ENCODE measurements at regions not wholly inside any gene's neighbourhood (a gene's known extent, or its start where the extent isn't known, plus 50 kb on each side); places are given as distances from the start of the nearest gene placed in this dataset.
"Not testable (repeated sequence)": the region's sequence is repeated elsewhere in the genome, so short reads cannot be mapped to it uniquely, and the experiment has no call there.

GRCh38 chr10:2891073-2891769 lies 176.1 kb upstream of the PFKP start:
- no peak for DNase-seq (ENCODE audit: low spot score)

GRCh38 chr10:2890093-2890492 lies 177.3 kb upstream of the PFKP start:
- DNase-seq (ENCODE audit: low spot score) = no peak

- no peak for DNase-seq (ENCODE audit: low spot score)
These were observed 178.8 kb upstream of the PFKP start for GRCh38 chr10:2888403-2889004.

- no peak for DNase-seq (ENCODE audit: low spot score)
These were observed 179.8 kb upstream of the PFKP start for GRCh38 chr10:2887391-2888070.

- no peak for DNase-seq (ENCODE audit: low spot score)
These were observed 180.7 kb upstream of the PFKP start for GRCh38 chr10:2886662-2887061.

- no peak for DNase-seq (ENCODE audit: low spot score)
These were observed 181.8 kb upstream of the PFKP start for GRCh38 chr10:2885288-2886278.

- DNase-seq (ENCODE audit: low spot score) = not testable (repeated sequence)
These were observed 183.3 kb upstream of the PFKP start for GRCh38 chr10:2883983-2884540.

- no peak for DNase-seq (ENCODE audit: low spot score)
These were observed 184.1 kb upstream of the PFKP start for GRCh38 chr10:2883238-2883637.

- no peak for DNase-seq (ENCODE audit: low spot score)
These were observed 184.7 kb upstream of the PFKP start for GRCh38 chr10:2882628-2883027.

GRCh38 chr10:2881720-2882620 lies 185.4 kb upstream of the PFKP start:
- no peak for DNase-seq (ENCODE audit: low spot score)

GRCh38 chr10:2880050-2880449 lies 187.3 kb upstream of the PFKP start:
- not testable (repeated sequence) for DNase-seq (ENCODE audit: low spot score)

GRCh38 chr10:2878818-2879217 lies 188.5 kb upstream of the PFKP start:
- DNase-seq (ENCODE audit: low spot score) = no peak

- no peak for DNase-seq (ENCODE audit: low spot score)
These were observed 191.3 kb upstream of the PFKP start for GRCh38 chr10:2876032-2876431.

- DNase-seq (ENCODE audit: low spot score) = no peak
These were observed 192.4 kb upstream of the PFKP start for GRCh38 chr10:2874963-2875362.

GRCh38 chr10:2873769-2874168 lies 193.6 kb upstream of the PFKP start:
- DNase-seq (ENCODE audit: low spot score) = no peak

GRCh38 chr10:2871673-2872219 lies 195.6 kb upstream of the PFKP start:
- no peak for DNase-seq (ENCODE audit: low spot score)

- DNase-seq (ENCODE audit: low spot score) = no peak
These were observed 196.7 kb upstream of the PFKP start for GRCh38 chr10:2870654-2871053.

GRCh38 chr10:2867788-2868299 lies 199.5 kb upstream of the PFKP start:
- DNase-seq (ENCODE audit: low spot score) = no peak

GRCh38 chr10:2866569-2866968 lies 200.8 kb upstream of the PFKP start:
- DNase-seq (ENCODE audit: low spot score) = no peak

- DNase-seq (ENCODE audit: low spot score) = no peak
These were observed 205.6 kb upstream of the PFKP start for GRCh38 chr10:2861632-2862210.

Measured in hematopoietic multipotent progenitor cell treated with erythropoietin and hydrocortisone succinate and interleukin-3 and kit ligand, for 17 days (in vitro differentiated cells).